Lower lobe of right lung (tissue), 2 donors: ENCODE measurements at regions not wholly inside any gene's neighbourhood (a gene's known extent, or its start where the extent isn't known, plus 50 kb on each side); places are given as distances from the start of the nearest gene placed in this dataset.

Experiments
- ATAC-seq, 2 donors: fragments of 200-7000 bp; cut with Tn5 transposase; one replicate each; pipeline ENCODE4 v1.9.1; 2020 to 2022; ENCODE audit warnings: mild to moderate bottlenecking in 2 of 2, moderate library complexity in 2 of 2
- DNase-seq: peaks from one replicate; pipeline ENCODE4 v3.0.0-alpha.2; 2020
- H3K27ac ChIP-seq: fragments of 200-600 bp; one replicate; pipeline ENCODE4 v1.8.0; 2022
- H3K27me3 ChIP-seq: fragments of 200-600 bp; one replicate; pipeline ENCODE4 v1.8.0; 2022; ENCODE audit warnings: low read depth
- H3K36me3 ChIP-seq: fragments of 200-600 bp; one replicate; pipeline ENCODE4 v1.8.0; 2022; ENCODE audit warnings: mild to moderate bottlenecking
- H3K4me1 ChIP-seq: fragments of 200-600 bp; one replicate; pipeline ENCODE4 v1.8.0; 2022
- H3K4me3 ChIP-seq: fragments of 200-600 bp; one replicate; pipeline ENCODE4 v1.8.0; 2022; ENCODE audit warnings: mild to moderate bottlenecking
- H3K9me3 ChIP-seq: fragments of 200-600 bp; one replicate; pipeline ENCODE4 v1.8.0; 2022
- CTCF ChIP-seq: fragments of 200-600 bp; IDR thresholded peaks from one replicate; pipeline ENCODE4 v1.8.0; 2022; ENCODE audit warnings: antibody characterized with exemption, mild to moderate bottlenecking
- intact Hi-C: fragments of 100-400 bp; cut with DNase I; formaldehyde crosslinking; loops from one replicate; pipeline ENCODE4 v1.11.0; 2022
- donor health status: DM: no; HTN: yes; CAD: no; lungs with severe emphysema.

DNA sequence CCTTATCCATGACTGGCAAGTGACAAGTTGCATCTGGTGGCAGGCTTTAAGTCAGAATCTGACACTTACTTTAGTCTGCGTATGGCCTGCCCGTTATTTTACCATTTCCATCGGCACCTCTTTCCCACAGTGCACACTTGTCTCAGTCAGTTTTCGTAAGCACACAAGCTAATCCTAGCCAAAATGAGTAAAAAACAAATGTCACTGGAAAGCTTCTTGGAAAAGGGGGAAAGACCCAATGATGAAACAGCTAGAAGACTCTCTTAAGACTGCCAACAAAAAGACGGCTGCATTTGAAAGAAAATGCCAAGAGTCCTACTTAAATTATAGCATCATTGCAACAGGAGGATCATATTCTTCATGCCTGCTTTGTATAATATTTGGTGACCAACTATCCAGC lies 457.9 kb upstream of the ISX start:
- ATAC-seq (no peak), DNase-seq (no peak)
- Histone ChIP-seq H3K9me3 (no peaks in the 10 kb centered on the region), H3K4me3 (no peak overlapping the region), H3K27me3 (no peaks in the 10 kb centered on the region), H3K27ac (no peak overlapping the region), H3K36me3 (no peaks in the 10 kb centered on the region), H3K4me1 (no peaks in the 10 kb centered on the region)
- intact Hi-C loops, result no loop called here
- TF ChIP-seq CTCF, result no peak

- DNase-seq, result no peak
- Histone ChIP-seq H3K4me1 (no peaks in the 10 kb centered on the region), H3K9me3 (no peaks in the 10 kb centered on the region), H3K36me3 (no peaks in the 10 kb centered on the region), H3K27ac (no peak overlapping the region), H3K4me3 (no peak overlapping the region), H3K27me3 (no peaks in the 10 kb centered on the region)
- intact Hi-C loops, result no loop called here
- no peak for TF ChIP-seq CTCF
- no peak for ATAC-seq
Measured at GRCh38 chr22:34608540-34609115, 457.3 kb upstream of the ISX start.

- Histone ChIP-seq H3K27ac (no peak overlapping the region), H3K4me3 (no peak overlapping the region), H3K4me1 (no peaks in the 10 kb centered on the region), H3K27me3 (no peaks in the 10 kb centered on the region), H3K36me3 (no peaks in the 10 kb centered on the region), H3K9me3 (no peaks in the 10 kb centered on the region)
- ATAC-seq (no peak), DNase-seq (no peak)
- intact Hi-C loops, result no loop called here
- TF ChIP-seq CTCF, result no peak
Measured at GRCh38 chr22:34609646-34610045, 456.3 kb upstream of the ISX start.

DNA sequence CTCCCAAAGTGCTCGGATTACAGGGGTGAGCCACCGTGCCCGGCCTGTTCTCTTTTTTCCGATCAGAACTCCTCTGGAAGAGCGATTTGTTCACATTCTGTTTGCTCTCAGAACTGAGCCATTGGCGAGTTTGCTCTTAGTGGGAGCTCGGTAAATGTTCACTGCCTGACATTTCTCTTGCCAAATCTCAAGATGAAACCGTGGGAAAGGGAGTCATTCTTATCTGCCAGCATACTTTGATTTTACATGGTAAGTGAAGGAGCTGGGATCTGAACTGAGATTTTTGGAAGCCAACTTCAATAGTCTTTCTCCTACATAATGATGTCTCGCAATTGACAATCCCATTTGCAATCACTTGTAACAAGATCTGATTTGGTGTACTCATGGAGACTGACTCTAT lies 445.8 kb upstream of the ISX start:
- Histone ChIP-seq H3K4me1 (no peaks in the 10 kb centered on the region), H3K36me3 (no peaks in the 10 kb centered on the region), H3K27ac (no peak overlapping the region), H3K27me3 (no peaks in the 10 kb centered on the region), H3K9me3 (no peaks in the 10 kb centered on the region), H3K4me3 (no peak overlapping the region)
- no peak for ATAC-seq
- no peak for DNase-seq
- TF ChIP-seq CTCF, result no peak
- intact Hi-C loops, result no loop called here

DNA sequence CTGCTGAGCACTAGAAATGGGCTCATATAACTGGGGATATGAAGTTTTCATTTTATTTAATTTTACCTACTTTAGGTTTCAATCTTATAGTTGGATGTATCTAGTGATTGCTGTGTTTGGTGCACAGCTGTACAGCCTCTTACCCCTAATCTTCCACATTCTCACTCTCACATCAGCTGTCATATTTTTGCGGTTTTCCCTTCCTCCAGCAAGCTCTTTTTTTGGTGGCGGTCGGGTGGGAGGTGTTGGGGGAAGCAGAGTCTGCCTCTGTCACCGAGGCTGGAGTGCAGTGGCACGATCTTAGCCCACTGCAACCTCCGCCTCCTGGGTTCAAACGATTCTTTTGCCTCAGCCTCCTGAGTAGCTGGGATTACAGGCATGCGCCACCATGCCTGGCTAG lies 445.1 kb upstream of the ISX start:
- Histone ChIP-seq H3K27ac (no peak overlapping the region), H3K36me3 (no peaks in the 10 kb centered on the region), H3K4me3 (no peak overlapping the region), H3K4me1 (no peaks in the 10 kb centered on the region), H3K27me3 (no peaks in the 10 kb centered on the region), H3K9me3 (no peaks in the 10 kb centered on the region)
- TF ChIP-seq CTCF, result no peak
- ATAC-seq (no peak), DNase-seq (no peak)
- intact Hi-C loops, result no loop called here

GRCh38 chr22:34622602-34623001 lies 443.4 kb upstream of the ISX start:
- Histone ChIP-seq H3K27me3 (no peaks in the 10 kb centered on the region), H3K36me3 (no peaks in the 10 kb centered on the region), H3K4me3 (no peak overlapping the region), H3K27ac (no peak overlapping the region), H3K4me1 (no peaks in the 10 kb centered on the region), H3K9me3 (no peaks in the 10 kb centered on the region)
- DNase-seq (no peak), ATAC-seq (no peak)
- intact Hi-C loops, result no loop called here
- no peak for TF ChIP-seq CTCF
